NOMO-1 treated with dmso at 0.1 percent for 144 hours (cell line): ENCODE measurements at regions not wholly inside any gene's neighbourhood (a gene's known extent, or its start where the extent isn't known, plus 50 kb on each side); places are given as distances from the start of the nearest gene placed in this dataset.

Experiments
- DNase-seq: peaks from one replicate; lab custom pipeline; 2025; ENCODE audit not compliant: unreplicated experiment; lab: John Stamatoyannopoulos, UW

GRCh38 chr2:111633643-111634042, 250.3 kb downstream of the ANAPC1 start:
- DNase-seq: no peak

- DNase-seq: no peak
Observed at GRCh38 chr2:111634050-111634794, 249.8 kb downstream of the ANAPC1 start.

GRCh38 chr2:111634995-111635538, 248.9 kb downstream of the ANAPC1 start:
- no peak for DNase-seq

- no peak for DNase-seq
Observed at GRCh38 chr2:111636905-111637304, 247.1 kb downstream of the ANAPC1 start.

GRCh38 chr2:111638274-111638877, 245.6 kb downstream of the ANAPC1 start:
- no peak for DNase-seq

GRCh38 chr2:111640480-111640879, 243.5 kb downstream of the ANAPC1 start:
- DNase-seq: peak; percentile 14

GRCh38 chr2:111642586-111643327, 241.2 kb downstream of the ANAPC1 start:
- DNase-seq: peak; percentile 64

GRCh38 chr2:111643759-111644158, 240.2 kb downstream of the ANAPC1 start:
- DNase-seq: no peak

GRCh38 chr2:111647359-111647758, 236.6 kb downstream of the ANAPC1 start:
- DNase-seq: no peak

- DNase-seq: no peak
Observed at GRCh38 chr2:111652038-111652437, 232.0 kb downstream of the ANAPC1 start.

- no peak for DNase-seq
Observed at GRCh38 chr2:111652681-111653080, 231.3 kb downstream of the ANAPC1 start.

- DNase-seq: no peak
Observed at GRCh38 chr2:111653103-111653624, 230.8 kb downstream of the ANAPC1 start.

- no peak for DNase-seq
Observed at GRCh38 chr2:111653913-111654312, 230.1 kb downstream of the ANAPC1 start.

GRCh38 chr2:111654829-111655228, 229.2 kb downstream of the ANAPC1 start:
- DNase-seq: no peak

- no peak for DNase-seq
Observed at GRCh38 chr2:111656436-111656835, 227.6 kb downstream of the ANAPC1 start.

- DNase-seq: no peak
Observed at GRCh38 chr2:111656894-111657293, 227.1 kb downstream of the ANAPC1 start.

- no peak for DNase-seq
Observed at GRCh38 chr2:111657351-111657975, 226.5 kb downstream of the ANAPC1 start.

GRCh38 chr2:111659361-111660333, 224.3 kb downstream of the ANAPC1 start:
- peak; percentile 58 for DNase-seq

- DNase-seq: no peak
Observed at GRCh38 chr2:111660811-111661210, 223.2 kb downstream of the ANAPC1 start.
